ENCODE measurements at regions not wholly inside any gene's neighbourhood (a gene's known extent, or its start where the extent isn't known, plus 50 kb on each side); places are given as distances from the start of the nearest gene placed in this dataset.

DNA sequence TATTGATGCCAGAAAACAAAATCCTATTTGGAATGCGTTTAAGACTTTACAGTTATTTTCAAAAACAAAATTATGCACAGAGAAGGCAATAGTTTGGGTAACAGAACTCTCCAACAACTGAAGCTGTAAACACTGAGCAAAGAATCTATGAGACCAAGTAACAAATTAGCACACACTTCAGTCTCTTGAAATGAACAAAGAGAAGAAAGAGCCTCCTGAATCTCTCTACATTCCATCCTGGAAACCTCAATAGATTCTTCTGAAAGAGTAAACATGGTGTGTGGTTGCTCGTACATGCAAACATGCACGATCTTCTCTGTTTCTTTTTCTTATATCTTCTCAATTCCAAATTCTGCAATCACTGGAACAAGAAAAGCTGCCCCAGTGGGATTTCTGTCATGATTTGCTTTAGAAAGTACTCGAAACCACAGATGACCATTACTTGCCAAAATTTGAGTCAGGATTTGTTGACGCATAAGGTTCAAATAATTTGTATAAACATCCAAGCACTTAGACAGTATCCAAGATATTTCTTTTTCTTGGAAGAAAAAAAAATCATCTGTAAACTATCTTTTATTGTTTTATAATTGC lies 137.9 kb upstream of the DACH1 start:
- no peaks in the 10 kb centered on the region for H3K27me3 ChIP-seq (ENCODE audit: low read length)
- H2AFZ ChIP-seq (ENCODE audit: low read length): 0 out of 2 replicates have a peak overlapping the region, but pooled peaks have one; percentile 8
- no peaks in the 10 kb centered on the region for H3F3A ChIP-seq (ENCODE audit: low read length, unreplicated experiment)
- H3K4me1 ChIP-seq (ENCODE audit: insufficient read depth, low read length): peaks cover 15% of the 10 kb centered on the region
- POLR2A ChIA-PET (ENCODE audit: unreplicated experiment): no interaction called here
- intact Hi-C loops (cut with micrococcal nuclease): loop anchor here (10.0 kb wide), 1 partner anchor 250 kb away; no protein-coding TSS in a partner anchor
- H3K36me3 ChIP-seq (ENCODE audit: low read depth, low read length): no peaks in the 10 kb centered on the region
- no TSS peak for BruUV-seq (replicated peaks)
- ATAC-seq (peak; percentile 65), DNase-seq (peak; percentile 71)
- H3K9ac ChIP-seq (ENCODE audit: low read length): 0 out of 2 replicates have a peak overlapping the region, but pooled peaks have one; percentile 12
- H3K9me2 ChIP-seq (replicated peaks; ENCODE audit: low read length): no peaks in the 10 kb centered on the region
- H3K4me2 ChIP-seq (ENCODE audit: low read length): peak overlapping the region; percentile 54
- TF ChIP-seq EZH2 (IDR thresholded peaks at IDR 0.05; ENCODE audit: low read length, unreplicated experiment) (no peak), EZH2phosphoT487 (IDR thresholded peaks at IDR 0.05; ENCODE audit: borderline replicate concordance, low read length) (no peak)
- TF ChIP-seq, protein P1, sequence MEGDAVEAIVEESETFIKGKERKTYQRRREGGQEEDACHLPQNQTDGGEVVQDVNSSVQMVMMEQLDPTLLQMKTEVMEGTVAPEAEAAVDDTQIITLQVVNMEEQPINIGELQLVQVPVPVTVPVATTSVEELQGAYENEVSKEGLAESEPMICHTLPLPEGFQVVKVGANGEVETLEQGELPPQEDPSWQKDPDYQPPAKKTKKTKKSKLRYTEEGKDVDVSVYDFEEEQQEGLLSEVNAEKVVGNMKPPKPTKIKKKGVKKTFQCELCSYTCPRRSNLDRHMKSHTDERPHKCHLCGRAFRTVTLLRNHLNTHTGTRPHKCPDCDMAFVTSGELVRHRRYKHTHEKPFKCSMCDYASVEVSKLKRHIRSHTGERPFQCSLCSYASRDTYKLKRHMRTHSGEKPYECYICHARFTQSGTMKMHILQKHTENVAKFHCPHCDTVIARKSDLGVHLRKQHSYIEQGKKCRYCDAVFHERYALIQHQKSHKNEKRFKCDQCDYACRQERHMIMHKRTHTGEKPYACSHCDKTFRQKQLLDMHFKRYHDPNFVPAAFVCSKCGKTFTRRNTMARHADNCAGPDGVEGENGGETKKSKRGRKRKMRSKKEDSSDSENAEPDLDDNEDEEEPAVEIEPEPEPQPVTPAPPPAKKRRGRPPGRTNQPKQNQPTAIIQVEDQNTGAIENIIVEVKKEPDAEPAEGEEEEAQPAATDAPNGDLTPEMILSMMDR (conservative IDR thresholded peaks at IDR 0.05; ENCODE audit: low read depth, low read length): no peak
- H3K4me3 ChIP-seq (ENCODE audit: low read length): peak overlapping the region; percentile 14; the same call in 1 of the 2 replicates
- no peaks in the 10 kb centered on the region for H3K9me3 ChIP-seq (ENCODE audit: low read length)
- H4K20me1 ChIP-seq (ENCODE audit: low read length): no peaks in the 10 kb centered on the region
- no peaks in the 10 kb centered on the region for H3K79me2 ChIP-seq (ENCODE audit: low read length)
- H3K27ac ChIP-seq (ENCODE audit: low read length): peak overlapping the region; percentile 49
- CTCF ChIA-PET: no interaction called here

GRCh38 chr13:72004246-72004645 lies 137.2 kb upstream of the DACH1 start:
- H3K36me3 ChIP-seq (ENCODE audit: low read depth, low read length): no peaks in the 10 kb centered on the region
- no peak overlapping the region for H2AFZ ChIP-seq (ENCODE audit: low read length)
- POLR2A ChIA-PET (ENCODE audit: unreplicated experiment): no interaction called here
- no peak for DNase-seq
- peak overlapping the region; percentile 54 for H3K4me2 ChIP-seq (ENCODE audit: low read length)
- 0 out of 2 replicates have a peak overlapping the region, but pooled peaks have one; percentile 14 for H3K4me3 ChIP-seq (ENCODE audit: low read length)
- no peaks in the 10 kb centered on the region for H4K20me1 ChIP-seq (ENCODE audit: low read length)
- H3K9ac ChIP-seq (ENCODE audit: low read length): 0 out of 2 replicates have a peak overlapping the region, but pooled peaks have one; percentile 12
- H3K9me2 ChIP-seq (replicated peaks; ENCODE audit: low read length): no peaks in the 10 kb centered on the region
- H3K79me2 ChIP-seq (ENCODE audit: low read length): no peaks in the 10 kb centered on the region
- H3F3A ChIP-seq (ENCODE audit: low read length, unreplicated experiment): no peaks in the 10 kb centered on the region
- no peaks in the 10 kb centered on the region for H3K9me3 ChIP-seq (ENCODE audit: low read length)
- no peaks in the 10 kb centered on the region for H3K27me3 ChIP-seq (ENCODE audit: low read length)
- H3K4me1 ChIP-seq (ENCODE audit: insufficient read depth, low read length): peaks cover 15% of the 10 kb centered on the region
- CTCF ChIA-PET: no interaction called here
- intact Hi-C loops (cut with micrococcal nuclease): loop anchor here (10.0 kb wide), 1 partner anchor 251 kb away; no protein-coding TSS in a partner anchor
- no peak for ATAC-seq
- TF ChIP-seq EZH2 (IDR thresholded peaks at IDR 0.05; ENCODE audit: low read length, unreplicated experiment) (no peak), EZH2phosphoT487 (IDR thresholded peaks at IDR 0.05; ENCODE audit: borderline replicate concordance, low read length) (no peak)
- TF ChIP-seq, protein P1 (conservative IDR thresholded peaks at IDR 0.05; ENCODE audit: low read depth, low read length): no peak
- H3K27ac ChIP-seq (ENCODE audit: low read length): peak overlapping the region; percentile 49
- BruUV-seq (replicated peaks): no TSS peak

DNA sequence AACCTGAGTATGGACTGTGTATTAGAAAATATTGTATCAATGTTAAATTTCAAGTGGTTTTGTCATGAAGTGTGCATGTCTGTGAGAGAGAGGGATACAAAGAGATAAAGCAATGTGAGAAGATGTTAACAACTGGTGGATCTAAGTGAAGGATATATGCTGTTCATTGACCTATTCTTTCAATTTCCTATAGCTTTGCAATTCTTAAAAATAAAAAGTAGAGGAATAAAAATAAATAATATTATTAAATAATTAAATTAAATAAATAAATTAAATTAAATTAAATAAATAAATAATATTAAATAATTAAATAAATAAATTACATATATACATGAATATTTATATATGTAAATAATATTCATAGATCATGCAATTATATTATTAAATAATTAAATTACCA lies 131.2 kb upstream of the DACH1 start:
- ChIA-PET CTCF (no interaction called here), POLR2A (ENCODE audit: unreplicated experiment) (no interaction called here)
- Histone ChIP-seq H2AFZ (ENCODE audit: low read length) (no peak overlapping the region), H4K20me1 (ENCODE audit: low read length) (no peaks in the 10 kb centered on the region), H3F3A (ENCODE audit: low read length, unreplicated experiment) (no peaks in the 10 kb centered on the region), H3K9me2 (replicated peaks; ENCODE audit: low read length) (no peaks in the 10 kb centered on the region), H3K27ac (ENCODE audit: low read length) (no peak overlapping the region), H3K4me1 (ENCODE audit: insufficient read depth, low read length) (no peaks in the 10 kb centered on the region), H3K36me3 (ENCODE audit: low read depth, low read length) (no peaks in the 10 kb centered on the region), H3K9ac (ENCODE audit: low read length) (no peak overlapping the region), H3K4me3 (ENCODE audit: low read length) (no peak overlapping the region), H3K27me3 (ENCODE audit: low read length) (no peaks in the 10 kb centered on the region), H3K4me2 (ENCODE audit: low read length) (no peak overlapping the region), H3K79me2 (ENCODE audit: low read length) (no peaks in the 10 kb centered on the region), H3K9me3 (ENCODE audit: low read length) (no peaks in the 10 kb centered on the region)
- no peak for DNase-seq
- no TSS peak for BruUV-seq (replicated peaks)
- intact Hi-C loops (cut with micrococcal nuclease): no loop called here
- no peak for ATAC-seq
- no peak for TF ChIP-seq EZH2 (IDR thresholded peaks at IDR 0.05; ENCODE audit: low read length, unreplicated experiment)
- TF ChIP-seq, protein P1 (conservative IDR thresholded peaks at IDR 0.05; ENCODE audit: low read depth, low read length): no peak
- TF ChIP-seq EZH2phosphoT487 (IDR thresholded peaks at IDR 0.05; ENCODE audit: borderline replicate concordance, low read length): no peak
